ENCODE measurements at regions not wholly inside any gene's neighbourhood (a gene's known extent, or its start where the extent isn't known, plus 50 kb on each side); places are given as distances from the start of the nearest gene placed in this dataset.
"Not testable (repeated sequence)": the region's sequence is repeated elsewhere in the genome, so short reads cannot be mapped to it uniquely, and the experiment has no call there.

DNA sequence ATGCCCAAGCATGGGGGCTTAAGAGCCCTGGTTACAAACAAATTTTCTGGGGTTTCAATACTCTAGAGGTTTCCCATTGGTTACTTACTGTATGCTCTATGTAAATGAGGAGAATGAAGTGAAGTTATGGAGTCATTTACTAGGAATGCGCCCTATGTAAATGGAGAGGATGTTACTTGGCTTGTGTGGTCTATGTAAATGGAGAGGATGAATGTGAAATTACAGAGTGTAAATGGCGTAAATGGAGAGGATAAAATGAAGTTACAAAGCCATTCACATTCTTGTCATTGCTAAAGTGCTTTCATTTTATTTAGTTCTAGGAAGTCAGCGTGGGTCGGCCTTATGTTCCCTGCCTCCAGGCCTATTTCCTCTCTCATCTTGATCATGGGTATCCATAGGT lies 810.5 kb upstream of the ADGRL3 start:
- no peak for DNase-seq

DNA sequence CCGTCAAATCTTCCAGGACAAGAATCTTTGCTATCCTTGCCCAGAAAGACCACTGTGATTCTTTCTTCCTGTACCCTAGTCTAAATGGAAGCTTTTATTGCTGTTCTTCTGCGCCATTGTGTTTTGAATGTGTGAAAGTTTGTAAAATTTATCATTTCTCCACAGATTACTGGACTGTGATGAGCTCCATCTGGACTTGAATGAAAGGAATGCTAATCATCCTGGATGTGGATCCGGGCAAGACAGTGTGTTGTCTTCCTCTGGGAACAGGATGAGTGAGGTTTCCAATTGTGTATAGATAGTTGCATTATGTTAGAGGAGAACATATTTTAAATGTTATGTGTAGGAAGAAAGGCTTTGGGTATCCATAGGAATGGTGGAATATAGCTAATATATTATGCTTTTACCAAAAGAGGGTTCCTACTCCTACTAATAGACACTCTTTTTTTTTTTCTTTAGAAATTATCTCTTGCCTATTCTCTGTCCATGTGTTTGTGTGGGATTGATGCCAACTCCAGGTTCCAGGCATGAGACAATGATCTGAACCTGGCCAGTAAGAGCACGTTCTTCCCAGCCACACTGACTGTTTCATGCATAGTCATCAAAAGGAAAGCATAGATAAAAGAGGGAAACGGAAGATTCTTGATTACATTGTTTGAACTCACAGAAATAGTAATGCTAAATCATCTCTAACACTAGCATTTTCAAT lies 803.6 kb upstream of the ADGRL3 start:
- DNase-seq = no peak

DNA sequence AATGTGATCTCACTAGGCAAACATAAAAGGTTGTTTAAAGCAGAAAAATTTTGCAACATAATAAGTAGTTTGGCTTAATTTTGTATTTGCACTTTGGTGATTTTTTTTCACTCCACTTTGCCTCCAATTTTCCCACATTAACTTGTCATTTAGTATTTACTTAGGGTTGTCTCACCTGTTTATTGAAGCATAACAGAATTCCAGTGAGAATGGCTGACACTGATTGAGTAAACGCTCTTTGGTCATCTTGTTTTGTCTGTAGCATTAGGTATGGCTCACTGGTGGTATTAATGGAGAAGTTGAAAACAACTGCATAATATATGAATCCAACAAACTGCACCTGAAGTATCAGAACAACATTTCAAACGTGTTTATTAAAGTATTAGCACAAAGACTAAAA lies 799.5 kb upstream of the ADGRL3 start:
- DNase-seq = no peak

DNA sequence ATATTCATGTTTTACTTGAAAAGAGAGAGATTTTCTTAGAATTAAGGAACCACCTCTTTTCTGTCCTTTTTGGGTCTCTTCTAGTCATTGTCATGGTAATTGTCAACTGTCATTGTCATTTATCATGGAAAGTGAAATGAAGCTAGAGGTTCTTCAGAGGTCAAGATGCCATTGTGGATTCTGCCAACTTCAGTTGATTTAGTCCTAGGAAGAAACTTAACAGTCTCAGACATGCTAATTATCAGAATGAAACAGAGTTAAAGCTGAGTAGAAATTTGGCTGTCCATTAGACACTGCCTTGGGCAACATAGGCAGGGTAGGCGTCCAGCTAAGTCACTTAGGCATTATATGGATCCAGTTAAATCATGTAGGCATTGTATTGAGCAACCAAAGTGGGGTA lies 796.1 kb upstream of the ADGRL3 start:
- no peak for DNase-seq

DNA sequence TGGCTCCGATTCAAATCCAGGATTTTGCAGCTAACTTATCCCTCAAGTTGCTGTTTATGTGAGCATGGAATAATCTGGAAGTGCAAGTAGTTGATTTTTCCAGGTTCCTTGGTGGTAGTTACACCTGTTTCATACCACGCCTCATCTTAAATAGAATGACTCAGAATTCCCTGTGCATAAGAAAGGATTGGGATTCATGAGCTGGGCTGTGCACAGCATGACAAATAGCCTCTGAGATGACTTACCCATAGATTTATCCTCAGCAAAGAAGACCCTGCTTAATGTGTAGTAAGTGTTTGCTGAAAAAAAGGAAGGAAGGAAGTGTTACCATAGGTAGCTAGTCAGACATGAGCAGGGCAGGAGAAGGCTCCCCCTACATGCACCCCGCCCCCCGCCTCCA lies 777.7 kb upstream of the ADGRL3 start:
- no peak for DNase-seq

DNA sequence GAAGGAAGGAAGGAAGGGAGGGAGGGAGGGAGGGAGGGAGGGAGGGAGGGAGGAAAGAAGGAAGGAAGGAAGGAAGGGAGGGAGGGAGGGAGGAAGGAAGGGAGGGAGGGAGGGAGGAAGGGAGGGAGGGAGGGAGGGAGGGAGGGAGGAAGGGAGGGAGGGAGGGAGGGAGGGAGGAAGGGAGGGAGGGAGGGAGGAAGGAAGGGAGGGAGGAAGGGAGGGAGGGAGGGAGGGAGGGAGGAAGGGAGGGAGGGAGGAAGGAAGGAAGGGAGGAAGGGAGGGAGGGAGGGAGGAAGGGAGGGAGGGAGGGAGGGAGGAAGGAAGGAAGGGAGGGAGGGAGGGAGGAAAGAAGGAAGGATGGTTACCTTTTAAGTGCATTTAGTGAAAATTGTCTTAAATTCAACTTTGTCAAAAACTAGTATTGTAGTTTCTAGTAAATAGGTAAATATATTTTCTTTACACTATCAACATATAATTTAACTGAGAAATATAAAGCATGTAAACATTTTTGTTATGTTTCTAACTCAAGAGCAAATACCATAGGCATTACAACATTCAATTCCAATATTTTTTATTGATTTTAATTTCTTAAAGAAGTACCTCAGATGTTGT lies 776.4 kb upstream of the ADGRL3 start:
- DNase-seq = not testable (repeated sequence)

DNA sequence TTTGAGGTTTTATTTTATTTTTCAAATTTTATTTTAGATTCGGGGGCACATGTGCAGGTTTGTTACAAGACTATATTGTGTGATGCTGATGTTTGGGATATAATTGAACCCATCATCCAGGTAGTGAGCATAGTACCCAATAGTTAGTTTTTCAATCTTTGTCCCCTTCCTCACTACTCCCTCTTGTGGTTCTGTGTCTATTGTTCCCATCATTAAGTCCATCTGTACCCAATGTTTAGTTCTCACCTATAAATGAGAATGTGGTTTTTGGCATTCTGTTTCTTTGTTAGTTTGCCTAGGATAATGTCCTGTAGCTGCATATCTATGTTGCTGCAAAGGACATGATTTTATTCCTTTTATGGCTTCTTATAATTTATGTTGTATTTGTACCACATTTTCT lies 767.2 kb upstream of the ADGRL3 start:
- DNase-seq = no peak

DNA sequence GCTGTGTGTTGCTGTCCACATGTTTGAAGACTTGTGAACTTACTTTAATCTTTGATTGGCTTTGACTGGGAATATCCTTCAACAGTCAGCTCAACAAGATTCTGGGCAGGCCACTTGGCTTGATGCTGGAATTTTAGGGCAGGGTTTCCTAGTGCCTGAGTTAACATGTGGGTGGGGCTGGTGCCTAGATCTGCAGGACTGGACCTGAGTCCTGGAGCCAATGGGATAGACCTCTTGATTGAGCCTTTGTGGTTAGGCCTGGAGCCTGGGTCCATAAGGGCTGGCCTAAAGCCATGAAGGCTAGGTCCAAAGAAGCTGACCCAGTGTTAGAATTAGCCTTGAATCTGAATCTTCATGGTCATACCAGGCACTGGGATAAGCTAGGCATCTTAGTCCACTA lies 757.1 kb upstream of the ADGRL3 start:
- no peak for DNase-seq

DNA sequence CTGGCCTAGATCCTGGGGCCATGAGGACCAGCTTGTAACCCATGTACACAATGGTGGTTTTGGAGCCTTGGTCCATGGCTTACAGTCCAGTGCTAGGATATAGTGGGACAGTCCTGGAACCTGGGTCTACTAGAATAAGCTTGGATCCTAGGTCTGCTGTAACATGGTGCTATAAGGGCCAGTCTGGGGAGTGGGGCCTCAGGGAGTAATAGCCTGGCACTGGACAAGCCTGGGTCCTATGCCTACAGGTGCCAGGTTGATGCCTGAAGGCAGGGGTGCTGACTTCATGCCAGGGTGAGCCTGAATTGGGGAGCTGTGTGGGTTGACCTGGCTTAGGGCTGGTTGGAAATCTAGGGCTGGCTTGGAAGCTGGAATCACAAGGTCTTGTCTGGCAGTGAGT lies 756.3 kb upstream of the ADGRL3 start:
- no peak for DNase-seq

DNA sequence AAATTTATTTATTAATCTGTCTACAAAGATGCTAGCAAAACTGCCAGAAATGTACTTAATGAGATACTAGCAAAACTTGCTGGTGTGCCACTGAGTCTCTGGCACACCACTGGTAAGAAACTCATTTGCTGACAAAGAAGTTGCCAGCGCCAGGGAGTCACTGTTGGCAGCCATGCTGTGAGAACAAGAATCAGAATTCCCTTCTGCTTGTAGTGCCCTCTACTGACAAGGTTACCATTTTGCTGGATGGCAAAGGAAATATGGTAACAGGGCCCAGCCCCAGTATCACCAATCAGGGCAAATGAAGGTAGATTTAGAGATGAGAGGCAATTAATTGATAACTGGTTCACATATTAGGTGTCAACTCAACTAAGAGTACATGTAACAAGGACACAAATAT lies 750.1 kb upstream of the ADGRL3 start:
- no peak for DNase-seq

DNA sequence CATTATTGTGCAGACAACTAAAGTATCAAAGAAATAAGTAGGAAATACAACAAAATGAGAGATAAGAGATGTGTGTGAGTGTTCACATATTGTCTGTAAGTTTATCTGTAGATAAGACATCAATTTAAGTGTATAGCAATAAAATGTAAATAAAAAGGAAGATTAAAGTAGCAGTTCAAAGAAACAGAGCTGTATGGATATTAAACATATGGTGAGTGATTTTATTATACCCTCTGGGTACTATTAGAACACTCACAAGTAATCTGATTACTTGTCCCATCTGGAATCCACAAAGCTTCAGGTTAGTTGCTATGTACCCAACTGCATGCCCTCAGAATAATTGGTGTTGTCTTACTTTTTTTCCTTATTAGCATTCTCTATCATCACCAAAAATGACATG lies 747.9 kb upstream of the ADGRL3 start:
- no peak for DNase-seq

DNA sequence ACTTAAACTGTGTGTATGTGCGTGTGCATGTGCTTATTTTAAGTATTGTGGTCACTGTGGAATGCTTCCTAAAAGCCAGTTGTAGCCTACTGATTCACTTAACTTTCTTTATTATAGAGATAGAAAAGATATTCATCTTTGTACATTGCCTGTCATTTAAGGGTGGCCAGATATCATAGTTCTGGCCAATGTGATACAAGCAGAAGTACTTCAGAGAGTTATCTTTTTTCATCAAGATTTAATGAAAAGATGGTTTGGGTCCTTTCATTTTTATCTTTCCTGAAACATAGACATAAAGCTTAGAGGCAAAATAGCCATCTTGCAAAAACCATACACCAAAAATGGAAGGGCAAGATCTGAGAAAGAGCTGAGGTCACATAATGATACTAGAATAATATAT lies 744.7 kb upstream of the ADGRL3 start:
- DNase-seq = no peak

DNA sequence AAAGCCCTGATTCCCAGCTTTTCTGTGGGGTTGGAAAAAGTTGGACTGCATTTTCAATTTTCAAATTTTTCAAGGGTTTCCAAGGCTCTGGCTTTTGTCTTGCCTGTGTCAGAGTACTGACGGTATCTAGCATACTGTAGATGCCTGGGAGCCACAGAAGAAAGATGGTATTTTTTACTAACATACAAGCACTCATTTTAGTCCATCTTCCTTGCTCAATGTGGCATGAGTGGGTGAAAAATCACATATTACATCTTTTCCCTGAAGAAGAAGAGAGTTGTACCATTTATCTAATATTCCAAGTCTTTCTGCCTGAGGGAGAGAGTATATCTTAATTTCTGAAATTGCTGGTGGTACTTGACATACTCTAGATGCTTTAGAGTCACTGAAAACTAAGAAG lies 738.6 kb upstream of the ADGRL3 start:
- DNase-seq = no peak

DNA sequence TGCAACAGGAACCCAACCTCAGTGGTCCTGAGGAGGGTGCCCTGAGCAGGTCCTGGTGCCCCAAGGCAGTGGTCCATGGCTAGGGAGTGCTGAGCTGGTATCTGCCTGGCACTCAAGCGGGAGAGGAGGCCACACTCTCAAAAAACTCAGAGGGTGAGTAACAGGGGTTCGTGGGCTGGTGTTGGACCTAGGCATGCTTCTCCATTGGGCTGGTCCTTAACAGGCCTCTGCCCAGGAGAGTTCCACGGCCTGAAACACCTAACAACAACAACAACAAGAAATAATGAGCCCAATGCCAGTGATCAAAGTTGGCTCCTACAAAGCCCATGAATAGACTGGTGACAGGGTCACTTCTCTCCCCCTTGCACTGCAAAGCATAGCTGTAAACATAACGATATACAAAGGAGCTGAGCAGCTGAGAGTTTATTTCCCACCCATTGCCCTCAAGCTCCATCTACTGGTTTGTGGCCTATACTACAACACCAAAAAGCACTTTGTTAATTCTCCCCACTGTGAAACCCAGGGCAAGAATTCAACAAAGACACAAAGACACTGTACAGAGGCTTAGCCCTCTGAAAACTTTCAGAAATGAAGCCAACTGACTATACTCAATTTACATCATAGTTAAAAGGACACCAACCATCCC lies 736.1 kb upstream of the ADGRL3 start:
- no peak for DNase-seq

DNA sequence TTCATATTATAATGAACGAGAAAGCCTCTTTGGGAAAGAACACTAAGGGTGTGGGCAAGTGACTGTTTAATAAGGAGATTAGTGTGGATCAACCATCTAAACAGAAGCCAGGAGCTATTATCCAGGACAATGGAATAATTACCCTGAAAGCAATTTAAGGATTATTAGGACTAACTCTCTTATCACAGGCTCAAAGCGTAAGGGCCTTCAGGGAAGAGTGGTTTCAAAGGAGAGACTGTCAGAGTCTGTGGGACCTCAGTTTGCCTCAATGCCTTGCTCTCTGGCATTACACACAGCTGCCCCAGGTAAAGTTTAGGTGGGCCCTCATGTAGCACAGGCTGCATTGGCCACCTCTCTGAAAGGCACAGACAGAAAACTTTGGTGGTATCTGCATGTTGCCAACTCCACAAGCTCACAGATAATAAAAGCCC lies 717.2 kb upstream of the ADGRL3 start:
- DNase-seq = no peak

DNA sequence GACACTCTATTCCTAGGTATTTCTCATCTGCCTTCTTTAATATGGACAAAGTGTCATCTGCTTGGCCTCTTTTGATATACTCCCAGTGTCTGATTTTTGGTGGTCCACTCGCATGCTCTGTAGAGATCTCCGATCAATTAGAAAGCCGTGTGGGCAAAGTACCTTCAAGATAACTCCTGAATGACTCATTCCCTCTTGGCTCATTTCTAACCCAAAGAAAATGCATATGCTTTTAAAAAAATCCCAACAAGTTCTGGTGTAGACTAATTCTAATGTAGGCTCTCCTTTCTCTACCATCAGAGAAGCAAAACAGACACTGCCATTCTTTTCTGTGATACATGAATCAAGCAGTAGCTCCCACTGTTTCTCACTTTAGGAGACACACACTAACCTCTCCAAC lies 714.9 kb upstream of the ADGRL3 start:
- no peak for DNase-seq

DNA sequence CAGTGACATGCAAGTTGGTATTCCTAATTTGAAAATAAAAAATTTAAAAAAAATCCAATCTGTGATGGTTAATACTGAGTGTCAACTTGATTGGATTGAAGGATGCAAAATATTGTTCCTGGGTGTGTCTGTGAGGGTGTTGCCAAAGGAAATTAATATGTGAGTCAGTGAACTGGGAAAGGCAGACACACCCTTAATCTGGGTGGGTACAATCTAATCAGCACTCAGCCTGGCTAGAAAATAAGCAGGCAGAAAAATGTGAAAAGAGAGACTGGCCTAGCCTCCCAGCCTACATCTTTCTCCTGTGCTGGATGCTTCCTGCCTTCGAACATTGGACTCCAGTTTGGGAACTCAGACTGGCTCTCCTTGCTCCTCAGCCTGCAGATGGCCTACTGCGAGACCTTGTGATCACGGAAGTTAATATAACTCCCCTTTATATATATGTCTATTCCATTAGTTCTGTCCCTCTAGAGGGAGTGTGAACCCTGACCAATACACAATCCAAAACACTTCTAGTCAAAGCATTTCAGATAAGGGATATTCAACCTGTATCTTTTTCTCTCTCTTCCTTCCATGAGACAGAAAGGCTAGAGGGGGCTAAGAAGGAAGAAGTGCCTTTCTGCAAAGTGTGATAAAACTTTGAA lies 712.9 kb upstream of the ADGRL3 start:
- not testable (repeated sequence) for DNase-seq

DNA sequence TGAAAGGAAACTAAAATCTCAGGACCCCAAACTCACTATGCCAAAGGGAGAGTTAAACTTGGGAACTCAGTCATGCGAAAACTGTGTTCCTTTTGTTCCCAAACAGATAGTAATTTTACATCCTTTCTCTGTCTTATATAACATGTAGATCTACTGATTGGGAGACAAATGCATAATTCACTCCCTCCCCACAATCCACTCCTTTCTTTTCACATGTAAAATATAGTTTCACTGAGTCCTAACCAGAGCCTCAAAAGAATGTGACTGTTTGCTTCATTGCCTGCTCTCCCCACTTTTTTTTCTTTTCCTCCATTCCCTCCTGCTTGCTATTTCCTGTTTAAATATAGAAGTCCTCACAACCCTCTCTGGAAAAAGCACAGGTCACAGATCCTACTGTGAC lies 699.3 kb upstream of the ADGRL3 start:
- DNase-seq = no peak

DNA sequence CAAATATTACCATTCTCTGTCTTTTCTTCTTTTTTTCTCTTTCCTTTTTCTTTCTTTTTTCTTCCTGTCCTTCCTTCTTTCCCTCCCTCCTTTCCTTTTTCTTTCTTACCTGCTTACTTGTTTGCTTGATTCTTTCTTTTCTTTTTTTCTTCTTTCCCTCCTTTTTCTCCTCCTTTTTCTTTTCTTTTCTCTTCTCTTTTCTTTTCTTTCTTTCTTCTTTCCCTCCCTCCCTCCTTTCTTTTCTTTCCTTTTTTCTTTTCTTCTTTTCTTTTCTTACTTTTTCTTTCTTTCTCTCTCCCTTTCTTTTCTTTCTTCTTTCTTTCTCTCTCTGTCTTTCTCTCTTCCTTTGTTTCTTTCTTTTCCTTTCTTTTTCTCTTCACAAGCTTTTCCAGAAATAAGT lies 697.4 kb upstream of the ADGRL3 start:
- DNase-seq = no peak

DNA sequence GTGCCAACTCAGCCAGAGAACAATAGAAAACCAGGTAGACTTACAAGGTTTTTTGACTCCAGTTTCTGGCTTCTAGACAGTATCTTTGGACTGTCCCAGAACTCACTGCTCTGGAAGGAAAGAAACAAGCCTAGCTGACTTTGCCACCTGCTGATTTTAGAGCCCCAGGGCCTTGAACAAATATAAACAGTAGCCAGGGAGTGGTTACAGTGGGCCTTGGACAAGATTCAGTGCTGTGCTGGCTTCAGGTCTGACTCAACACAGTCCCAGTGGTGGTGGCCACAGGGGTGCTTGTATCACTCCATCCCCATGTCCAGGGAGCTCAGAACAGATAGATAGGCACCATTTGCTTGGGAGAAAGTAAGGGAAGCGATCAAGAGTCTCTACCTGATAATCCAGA lies 694.1 kb upstream of the ADGRL3 start:
- no peak for DNase-seq

DNA sequence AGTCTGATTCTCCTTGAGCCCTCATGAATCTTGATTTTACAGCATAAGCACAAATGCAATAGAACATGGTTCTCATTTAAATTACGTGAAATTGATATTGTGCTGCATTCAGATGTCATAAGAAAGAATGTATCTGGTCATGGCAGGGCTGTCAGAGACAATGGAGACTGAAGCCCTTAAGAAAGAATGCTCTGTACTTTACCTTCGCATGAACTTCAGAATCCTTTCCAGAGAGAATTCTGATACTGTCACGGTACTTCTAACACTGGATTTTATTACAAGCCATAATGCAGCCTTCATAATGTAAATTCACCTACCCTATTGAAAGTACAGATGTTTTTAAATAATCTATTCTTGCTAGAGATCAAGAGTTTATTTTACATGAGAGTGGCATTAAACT lies 677.9 kb upstream of the ADGRL3 start:
- DNase-seq = no peak

DNA sequence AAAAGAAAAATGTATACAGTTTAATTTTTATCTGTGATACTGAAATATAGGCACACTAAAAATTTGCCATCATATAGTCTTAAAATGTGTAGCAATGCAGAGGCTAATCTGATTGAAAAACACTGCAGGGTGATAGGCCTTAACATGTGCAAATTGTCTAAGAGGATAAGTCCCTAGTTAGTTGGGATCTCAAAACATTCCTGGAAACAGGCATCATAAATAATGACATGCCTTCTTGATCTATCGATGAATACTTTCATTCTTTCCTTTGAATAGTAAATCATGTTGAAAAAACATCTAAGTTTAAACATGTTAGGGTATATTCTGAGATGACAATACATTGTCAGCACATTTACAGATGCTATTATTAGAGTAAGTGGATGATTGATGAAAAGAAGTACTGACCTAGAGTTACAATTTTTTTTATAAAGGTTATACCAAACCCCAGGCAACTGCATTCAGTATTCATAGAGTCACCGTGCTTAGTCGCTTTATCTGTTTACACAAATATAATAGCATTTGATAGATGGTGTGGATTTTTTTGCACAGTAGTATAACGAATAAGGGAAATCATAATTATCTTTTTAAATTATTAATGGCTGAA lies 668.2 kb upstream of the ADGRL3 start:
- DNase-seq = no peak

DNA sequence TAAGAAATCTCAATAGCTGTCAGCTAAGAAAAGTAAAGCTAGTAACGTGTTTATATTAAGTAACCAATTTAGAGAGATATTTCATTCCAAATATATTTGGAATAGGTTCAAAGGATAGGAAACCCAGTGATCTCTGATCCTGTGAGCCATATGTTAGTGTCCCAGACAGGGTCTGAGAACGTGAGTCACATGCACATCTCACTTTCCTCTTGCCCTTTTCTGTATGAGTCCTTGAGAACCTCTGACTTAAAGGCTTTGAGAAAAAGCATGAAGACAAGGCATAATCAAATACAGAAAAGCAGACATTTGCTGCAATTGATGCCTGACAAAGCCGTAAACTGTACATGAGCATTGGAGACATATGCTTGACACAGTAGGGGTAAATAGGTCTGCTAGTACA lies 655.1 kb upstream of the ADGRL3 start:
- no peak for DNase-seq

DNA sequence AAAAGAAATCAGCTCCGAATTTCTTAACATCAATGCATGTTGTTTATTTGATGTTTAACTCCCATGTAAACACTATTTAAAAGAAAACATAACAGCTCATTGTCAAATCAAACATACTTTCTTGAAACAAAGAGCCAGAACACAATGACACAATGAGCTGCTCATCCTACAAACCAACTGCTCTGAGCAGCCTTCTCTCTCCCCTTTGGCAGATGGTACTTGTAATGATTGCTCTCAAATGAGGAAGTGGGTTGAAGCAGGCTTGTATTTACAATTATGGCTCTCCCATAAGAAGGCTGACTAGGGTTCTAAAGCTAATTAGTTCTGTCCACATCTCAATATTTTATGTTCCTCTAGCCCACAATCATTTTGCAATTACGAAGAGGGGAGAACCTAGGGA lies 637.8 kb upstream of the ADGRL3 start:
- DNase-seq = no peak
